Activated B cell treated with CpG ODN at 0.5 μM for 24 hours (primary cell): ENCODE measurements at regions not wholly inside any gene's neighbourhood (a gene's known extent, or its start where the extent isn't known, plus 50 kb on each side); places are given as distances from the start of the nearest gene placed in this dataset.

Experiments used
- ATAC-seq: fragments of 200-7000 bp; cut with Tn5 transposase; one replicate; pipeline ENCODE4 v1.10.0; 2021; ENCODE audit warnings: low read depth, mild to moderate bottlenecking, moderate library complexity
- CTCF ChIA-PET: fragments of 350-600 bp; sonication (Branson Sonifier 250); formaldehyde crosslinking; loops from one replicate; lab custom pipeline; 2021; ENCODE audit warnings: antibody characterized with exemption; lab: Charles Lee
- POLR2A ChIA-PET: fragments of 350-600 bp; sonication (Branson Sonifier 250); formaldehyde crosslinking; loops from one replicate; lab custom pipeline; 2021; ENCODE audit warnings: antibody characterized with exemption; lab: Charles Lee
- DNase-seq: peaks from one replicate; pipeline ENCODE4 v3.0.0; 2022
- H3K27ac Mint-ChIP-seq: one replicate; pipeline ENCODE4 v1.8.0; 2020; ENCODE audit warnings: mixed read lengths
- H3K27me3 Mint-ChIP-seq: one replicate; pipeline ENCODE4 v1.8.0; 2021; ENCODE audit warnings: mixed read lengths
- H3K36me3 Mint-ChIP-seq: one replicate; pipeline ENCODE4 v1.8.0; 2021; ENCODE audit warnings: low read depth, mixed read lengths
- H3K4me1 Mint-ChIP-seq: one replicate; pipeline ENCODE4 v1.8.0; 2021; ENCODE audit warnings: mixed read lengths
- H3K4me3 Mint-ChIP-seq: one replicate; pipeline ENCODE4 v1.8.0; 2020; ENCODE audit warnings: mild to moderate bottlenecking, mixed read lengths
- H3K9me3 Mint-ChIP-seq: one replicate; pipeline ENCODE4 v1.8.0; 2020; ENCODE audit warnings: mixed read lengths
- CTCF ChIP-seq: fragments of 200-600 bp; IDR thresholded peaks from one replicate; pipeline ENCODE4 v1.8.0; 2022; ENCODE audit warnings: antibody characterized with exemption, mild to moderate bottlenecking
- intact Hi-C: fragments of 100-400 bp; cut with micrococcal nuclease; formaldehyde crosslinking; loops from one replicate; pipeline ENCODE4 v1.15.1; 2024

- no peak for DNase-seq
- Mint-ChIP-seq H3K4me3 (no peak overlapping the region), H3K27ac (no peak overlapping the region), H3K9me3 (peaks cover 15% of the 10 kb centered on the region), H3K36me3 (no peaks in the 10 kb centered on the region), H3K27me3 (peaks cover 3% of the 10 kb centered on the region), H3K4me1 (no peaks in the 10 kb centered on the region)
- ChIA-PET POLR2A (no interaction called here), CTCF (no interaction called here)
- TF ChIP-seq CTCF, result no peak
- ATAC-seq, result no peak
- intact Hi-C loops, result no loop called here
Observed at GRCh38 chr1:4109628-4109940, 209.5 kb upstream of the C1orf174 start.

- Mint-ChIP-seq H3K4me1 (no peaks in the 10 kb centered on the region), H3K4me3 (no peak overlapping the region), H3K9me3 (peaks cover 15% of the 10 kb centered on the region), H3K36me3 (no peaks in the 10 kb centered on the region), H3K27ac (no peak overlapping the region), H3K27me3 (peaks cover 2% of the 10 kb centered on the region)
- ChIA-PET CTCF (no interaction called here), POLR2A (no interaction called here)
- no peak for TF ChIP-seq CTCF
- intact Hi-C loops, result no loop called here
- ATAC-seq (no peak), DNase-seq (no peak)
Observed at GRCh38 chr1:4110888-4111287, 210.8 kb upstream of the C1orf174 start.

- intact Hi-C loops, result no loop called here
Observed at GRCh38 chr1:4113897-4114296, 213.8 kb upstream of the C1orf174 start.

GRCh38 chr1:4115191-4115900, 215.3 kb upstream of the C1orf174 start:
- no peak for TF ChIP-seq CTCF
- ChIA-PET POLR2A (no interaction called here), CTCF (no interaction called here)
- Mint-ChIP-seq H3K4me1 (no peaks in the 10 kb centered on the region), H3K27ac (no peak overlapping the region), H3K4me3 (no peak overlapping the region), H3K27me3 (peaks cover 2% of the 10 kb centered on the region), H3K9me3 (peaks cover 15% of the 10 kb centered on the region), H3K36me3 (no peaks in the 10 kb centered on the region)
- no peak for DNase-seq
- no peak for ATAC-seq
- intact Hi-C loops, result no loop called here

More at GRCh38 chr1:4113897-4114296, 213.8 kb upstream of the C1orf174 start:
- ATAC-seq (no peak), DNase-seq (no peak)
- Mint-ChIP-seq H3K4me1 (no peaks in the 10 kb centered on the region), H3K27ac (no peak overlapping the region), H3K27me3 (peaks cover 2% of the 10 kb centered on the region), H3K4me3 (no peak overlapping the region), H3K36me3 (no peaks in the 10 kb centered on the region), H3K9me3 (peaks cover 15% of the 10 kb centered on the region)
- no peak for TF ChIP-seq CTCF
- ChIA-PET POLR2A (no interaction called here), CTCF (no interaction called here)

- TF ChIP-seq CTCF, result no peak
- Mint-ChIP-seq H3K27me3 (peaks cover 2% of the 10 kb centered on the region), H3K27ac (no peak overlapping the region), H3K4me3 (no peak overlapping the region), H3K36me3 (no peaks in the 10 kb centered on the region), H3K4me1 (no peaks in the 10 kb centered on the region), H3K9me3 (peaks cover 15% of the 10 kb centered on the region)
- ChIA-PET POLR2A (no interaction called here), CTCF (no interaction called here)
- no peak for DNase-seq
- ATAC-seq, result no peak
- intact Hi-C loops, result no loop called here
Observed at GRCh38 chr1:4117196-4117595, 217.1 kb upstream of the C1orf174 start.
